GM23338 (cell line): ENCODE measurements at regions not wholly inside any gene's neighbourhood (a gene's known extent, or its start where the extent isn't known, plus 50 kb on each side); places are given as distances from the start of the nearest gene placed in this dataset.

Source experiments
- EZH2 ChIP-seq: fragments of 200-600 bp; sonication (generic); IDR thresholded peaks from one replicate; pipeline ENCODE4 v1.8.0; 2017; ENCODE audit warnings: antibody characterized with exemption, mild to moderate bottlenecking, low read depth; ENCODE audit not compliant: unreplicated experiment
- EZH2phosphoT487 ChIP-seq: fragments of 200-600 bp; sonication (generic); IDR thresholded peaks from one replicate; pipeline ENCODE4 v1.8.1; 2018; ENCODE audit warnings: antibody characterized with exemption; ENCODE audit not compliant: unreplicated experiment
- NANOG ChIP-seq: IDR thresholded peaks from 2 replicates; pipeline ENCODE4 v1.6.1; 2016; ENCODE audit warnings: antibody characterized with exemption, borderline replicate concordance
- STAT1 ChIP-seq: IDR thresholded peaks from one replicate; pipeline ENCODE4 v1.6.1; 2016; ENCODE audit warnings: antibody characterized with exemption; ENCODE audit not compliant: unreplicated experiment
- TF ChIP-seq, protein P1 (sequence below): fragments of 250-450 bp; sonication (Bioruptor Pico); IDR thresholded peaks from 2 replicates; pipeline ENCODE4 v1.5.0; 2020; ENCODE audit warnings: mild to moderate bottlenecking, moderate library complexity
- TF ChIP-seq, protein P2 (sequence below): IDR thresholded peaks from 2 replicates; pipeline ENCODE4 v1.6.1; 2016; ENCODE audit warnings: antibody characterized with exemption
- TF ChIP-seq, protein P3 (sequence below), 2 experiments: fragments of 200-600 bp in 1 of 2; sonication (generic) in 1 of 2; conservative IDR thresholded peaks; 2 replicates each; pipeline versions ENCODE4 v1.5.1 to v1.6.1; 2016 to 2017; ENCODE audit warnings: antibody characterized with exemption in 2 of 2, low read depth in 2 of 2, mild to moderate bottlenecking in 2 of 2, moderate library complexity in 1 of 2

DNA sequence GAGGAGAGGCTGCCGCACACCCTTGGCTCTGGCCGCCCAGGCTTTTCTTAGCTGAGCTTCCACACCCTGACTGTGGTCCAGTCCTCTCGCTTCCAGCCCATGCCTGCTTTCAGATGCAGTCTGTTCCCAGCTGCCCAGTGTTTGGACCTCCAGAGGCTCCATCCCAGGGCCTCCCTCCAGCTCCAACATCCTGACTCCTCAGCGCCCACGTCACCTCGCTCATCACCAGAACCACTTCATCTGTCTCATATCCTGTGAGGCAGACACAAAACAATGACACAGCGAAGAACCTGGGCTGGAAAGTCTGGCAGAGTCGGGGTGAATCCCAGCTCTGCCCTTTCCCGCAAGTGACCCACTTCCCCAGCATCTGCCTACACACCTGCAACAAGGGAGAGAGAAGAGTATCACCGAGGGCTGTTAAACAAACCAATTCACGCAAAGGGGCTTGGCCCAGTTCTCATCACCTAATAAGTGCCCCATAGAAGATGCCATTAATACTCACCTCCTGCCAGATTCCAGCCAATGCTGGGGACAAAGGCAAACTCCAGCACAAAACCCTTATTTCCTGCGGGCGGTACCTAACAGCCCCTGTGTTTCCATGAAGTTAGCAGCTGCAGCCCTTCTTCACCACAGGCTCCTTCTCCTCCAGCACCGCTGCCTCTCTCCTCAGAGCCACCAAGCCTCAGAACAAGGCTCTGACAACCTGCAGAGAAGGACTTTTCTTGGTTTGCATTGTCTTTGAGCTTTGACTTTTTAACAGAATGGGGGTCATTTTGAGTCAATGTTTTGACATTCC is 133.4 kb upstream of the CDH4 start (continued):
- TF ChIP-seq, protein P1, sequence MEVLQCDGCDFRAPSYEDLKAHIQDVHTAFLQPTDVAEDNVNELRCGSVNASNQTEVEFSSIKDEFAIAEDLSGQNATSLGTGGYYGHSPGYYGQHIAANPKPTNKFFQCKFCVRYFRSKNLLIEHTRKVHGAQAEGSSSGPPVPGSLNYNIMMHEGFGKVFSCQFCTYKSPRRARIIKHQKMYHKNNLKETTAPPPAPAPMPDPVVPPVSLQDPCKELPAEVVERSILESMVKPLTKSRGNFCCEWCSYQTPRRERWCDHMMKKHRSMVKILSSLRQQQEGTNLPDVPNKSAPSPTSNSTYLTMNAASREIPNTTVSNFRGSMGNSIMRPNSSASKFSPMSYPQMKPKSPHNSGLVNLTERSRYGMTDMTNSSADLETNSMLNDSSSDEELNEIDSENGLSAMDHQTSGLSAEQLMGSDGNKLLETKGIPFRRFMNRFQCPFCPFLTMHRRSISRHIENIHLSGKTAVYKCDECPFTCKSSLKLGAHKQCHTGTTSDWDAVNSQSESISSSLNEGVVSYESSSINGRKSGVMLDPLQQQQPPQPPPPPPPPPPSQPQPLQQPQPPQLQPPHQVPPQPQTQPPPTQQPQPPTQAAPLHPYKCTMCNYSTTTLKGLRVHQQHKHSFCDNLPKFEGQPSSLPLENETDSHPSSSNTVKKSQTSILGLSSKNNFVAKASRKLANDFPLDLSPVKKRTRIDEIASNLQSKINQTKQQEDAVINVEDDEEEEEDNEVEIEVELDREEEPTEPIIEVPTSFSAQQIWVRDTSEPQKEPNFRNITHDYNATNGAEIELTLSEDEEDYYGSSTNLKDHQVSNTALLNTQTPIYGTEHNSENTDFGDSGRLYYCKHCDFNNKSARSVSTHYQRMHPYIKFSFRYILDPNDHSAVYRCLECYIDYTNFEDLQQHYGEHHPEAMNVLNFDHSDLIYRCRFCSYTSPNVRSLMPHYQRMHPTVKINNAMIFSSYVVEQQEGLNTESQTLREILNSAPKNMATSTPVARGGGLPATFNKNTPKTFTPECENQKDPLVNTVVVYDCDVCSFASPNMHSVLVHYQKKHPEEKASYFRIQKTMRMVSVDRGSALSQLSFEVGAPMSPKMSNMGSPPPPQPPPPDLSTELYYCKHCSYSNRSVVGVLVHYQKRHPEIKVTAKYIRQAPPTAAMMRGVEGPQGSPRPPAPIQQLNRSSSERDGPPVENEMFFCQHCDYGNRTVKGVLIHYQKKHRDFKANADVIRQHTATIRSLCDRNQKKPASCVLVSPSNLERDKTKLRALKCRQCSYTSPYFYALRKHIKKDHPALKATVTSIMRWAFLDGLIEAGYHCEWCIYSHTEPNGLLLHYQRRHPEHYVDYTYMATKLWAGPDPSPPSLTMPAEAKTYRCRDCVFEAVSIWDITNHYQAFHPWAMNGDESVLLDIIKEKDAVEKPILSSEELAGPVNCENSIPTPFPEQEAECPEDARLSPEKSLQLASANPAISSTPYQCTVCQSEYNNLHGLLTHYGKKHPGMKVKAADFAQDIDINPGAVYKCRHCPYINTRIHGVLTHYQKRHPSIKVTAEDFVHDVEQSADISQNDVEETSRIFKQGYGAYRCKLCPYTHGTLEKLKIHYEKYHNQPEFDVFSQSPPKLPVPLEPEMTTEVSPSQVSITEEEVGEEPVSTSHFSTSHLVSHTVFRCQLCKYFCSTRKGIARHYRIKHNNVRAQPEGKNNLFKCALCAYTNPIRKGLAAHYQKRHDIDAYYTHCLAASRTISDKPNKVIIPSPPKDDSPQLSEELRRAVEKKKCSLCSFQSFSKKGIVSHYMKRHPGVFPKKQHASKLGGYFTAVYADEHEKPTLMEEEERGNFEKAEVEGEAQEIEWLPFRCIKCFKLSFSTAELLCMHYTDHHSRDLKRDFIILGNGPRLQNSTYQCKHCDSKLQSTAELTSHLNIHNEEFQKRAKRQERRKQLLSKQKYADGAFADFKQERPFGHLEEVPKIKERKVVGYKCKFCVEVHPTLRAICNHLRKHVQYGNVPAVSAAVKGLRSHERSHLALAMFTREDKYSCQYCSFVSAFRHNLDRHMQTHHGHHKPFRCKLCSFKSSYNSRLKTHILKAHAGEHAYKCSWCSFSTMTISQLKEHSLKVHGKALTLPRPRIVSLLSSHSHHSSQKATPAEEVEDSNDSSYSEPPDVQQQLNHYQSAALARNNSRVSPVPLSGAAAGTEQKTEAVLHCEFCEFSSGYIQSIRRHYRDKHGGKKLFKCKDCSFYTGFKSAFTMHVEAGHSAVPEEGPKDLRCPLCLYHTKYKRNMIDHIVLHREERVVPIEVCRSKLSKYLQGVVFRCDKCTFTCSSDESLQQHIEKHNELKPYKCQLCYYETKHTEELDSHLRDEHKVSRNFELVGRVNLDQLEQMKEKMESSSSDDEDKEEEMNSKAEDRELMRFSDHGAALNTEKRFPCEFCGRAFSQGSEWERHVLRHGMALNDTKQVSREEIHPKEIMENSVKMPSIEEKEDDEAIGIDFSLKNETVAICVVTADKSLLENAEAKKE: no peak
- TF ChIP-seq EZH2phosphoT487: no peak
- TF ChIP-seq, protein P2, sequence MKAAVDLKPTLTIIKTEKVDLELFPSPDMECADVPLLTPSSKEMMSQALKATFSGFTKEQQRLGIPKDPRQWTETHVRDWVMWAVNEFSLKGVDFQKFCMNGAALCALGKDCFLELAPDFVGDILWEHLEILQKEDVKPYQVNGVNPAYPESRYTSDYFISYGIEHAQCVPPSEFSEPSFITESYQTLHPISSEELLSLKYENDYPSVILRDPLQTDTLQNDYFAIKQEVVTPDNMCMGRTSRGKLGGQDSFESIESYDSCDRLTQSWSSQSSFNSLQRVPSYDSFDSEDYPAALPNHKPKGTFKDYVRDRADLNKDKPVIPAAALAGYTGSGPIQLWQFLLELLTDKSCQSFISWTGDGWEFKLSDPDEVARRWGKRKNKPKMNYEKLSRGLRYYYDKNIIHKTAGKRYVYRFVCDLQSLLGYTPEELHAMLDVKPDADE: no peak
- no peak for TF ChIP-seq NANOG
- TF ChIP-seq EZH2: no peak
- no peak for TF ChIP-seq STAT1
- TF ChIP-seq, protein P3, sequence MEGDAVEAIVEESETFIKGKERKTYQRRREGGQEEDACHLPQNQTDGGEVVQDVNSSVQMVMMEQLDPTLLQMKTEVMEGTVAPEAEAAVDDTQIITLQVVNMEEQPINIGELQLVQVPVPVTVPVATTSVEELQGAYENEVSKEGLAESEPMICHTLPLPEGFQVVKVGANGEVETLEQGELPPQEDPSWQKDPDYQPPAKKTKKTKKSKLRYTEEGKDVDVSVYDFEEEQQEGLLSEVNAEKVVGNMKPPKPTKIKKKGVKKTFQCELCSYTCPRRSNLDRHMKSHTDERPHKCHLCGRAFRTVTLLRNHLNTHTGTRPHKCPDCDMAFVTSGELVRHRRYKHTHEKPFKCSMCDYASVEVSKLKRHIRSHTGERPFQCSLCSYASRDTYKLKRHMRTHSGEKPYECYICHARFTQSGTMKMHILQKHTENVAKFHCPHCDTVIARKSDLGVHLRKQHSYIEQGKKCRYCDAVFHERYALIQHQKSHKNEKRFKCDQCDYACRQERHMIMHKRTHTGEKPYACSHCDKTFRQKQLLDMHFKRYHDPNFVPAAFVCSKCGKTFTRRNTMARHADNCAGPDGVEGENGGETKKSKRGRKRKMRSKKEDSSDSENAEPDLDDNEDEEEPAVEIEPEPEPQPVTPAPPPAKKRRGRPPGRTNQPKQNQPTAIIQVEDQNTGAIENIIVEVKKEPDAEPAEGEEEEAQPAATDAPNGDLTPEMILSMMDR (conservative IDR thresholded peaks at IDR 0.05; ENCODE audit: low read depth in 2 of 2): no peak
